Stimulated activated naive CD8-positive, alpha-beta T cell treated with anti-CD3 and anti-CD28 coated beads, Interleukin-15, amount 100 ng/mL, for 72 hours (primary cell): ENCODE measurements at regions not wholly inside any gene's neighbourhood (a gene's known extent, or its start where the extent isn't known, plus 50 kb on each side); places are given as distances from the start of the nearest gene placed in this dataset.
A peak's percentile ranks its signal among the peaks of the same experiment; 100 is the strongest.
"Not testable (repeated sequence)": the region's sequence is repeated elsewhere in the genome, so short reads cannot be mapped to it uniquely, and the experiment has no call there.

Source experiments
- ATAC-seq: fragments of 150-1000 bp; cut with Tn5 transposase; 2 replicates; pipeline ENCODE4 v1.10.0; 2021; ENCODE audit warnings: mild to moderate bottlenecking, moderate library complexity
- DNase-seq, 2 donors: peaks; one replicate each; pipeline ENCODE4 v3.0.0; 2021 to 2022
- H3K27ac Mint-ChIP-seq, 2 donors: one replicate each; pipeline ENCODE4 v1.8.0; 2022; ENCODE audit warnings: mild to moderate bottlenecking in 2 of 2, mixed read lengths in 2 of 2, moderate library complexity in 2 of 2
- H3K27me3 Mint-ChIP-seq: one replicate; pipeline ENCODE4 v1.8.0; 2022; ENCODE audit warnings: mixed read lengths
- H3K4me1 Mint-ChIP-seq: one replicate; pipeline ENCODE4 v1.8.0; 2022; ENCODE audit warnings: mild to moderate bottlenecking, mixed read lengths
- H3K4me3 Mint-ChIP-seq, 2 donors: one replicate each; pipeline ENCODE4 v1.8.0; 2022; ENCODE audit warnings: mild to moderate bottlenecking in 2 of 2, mixed read lengths in 2 of 2, moderate library complexity in 1 of 2
- H3K9me3 Mint-ChIP-seq, 2 donors: one replicate each; pipeline ENCODE4 v1.8.0; 2022; ENCODE audit warnings: mixed read lengths in 2 of 2

GRCh38 chr5:163890261-163890660 is 384.8 kb downstream of the MAT2B start:
- Mint-ChIP-seq H3K27ac (no peak overlapping the region), H3K9me3 (peaks cover 4 to 10% of the 10 kb centered on the region in 2 donors), H3K4me1 (no peaks in the 10 kb centered on the region)

GRCh38 chr5:163893281-163893680 is 387.9 kb downstream of the MAT2B start:
- ATAC-seq (no peak), DNase-seq (no peak)
- Mint-ChIP-seq H3K9me3 (peaks cover 6 to 7% of the 10 kb centered on the region in 2 donors), H3K27ac (no peak overlapping the region), H3K27me3 (no peaks in the 10 kb centered on the region), H3K4me1 (no peaks in the 10 kb centered on the region), H3K4me3 (no peak overlapping the region)

More at GRCh38 chr5:163890261-163890660, 384.8 kb downstream of the MAT2B start:
- no peak for DNase-seq
- no peaks in the 10 kb centered on the region for H3K27me3 Mint-ChIP-seq
- ATAC-seq, result no peak
- H3K4me3 Mint-ChIP-seq, result no peak overlapping the region

- H3K9me3 Mint-ChIP-seq, result peaks cover 5 to 6% of the 10 kb centered on the region in 2 donors
- H3K4me1 Mint-ChIP-seq, result no peaks in the 10 kb centered on the region
- H3K27me3 Mint-ChIP-seq, result no peaks in the 10 kb centered on the region
- no peak for DNase-seq
- no peak for ATAC-seq
- H3K4me3 Mint-ChIP-seq, result no peak overlapping the region
- no peak overlapping the region for H3K27ac Mint-ChIP-seq
Observed at GRCh38 chr5:163894645-163895044, 389.2 kb downstream of the MAT2B start.

GRCh38 chr5:163898873-163899272 is 393.5 kb downstream of the MAT2B start:
- H3K4me1 Mint-ChIP-seq, result no peaks in the 10 kb centered on the region
- DNase-seq (no peak), ATAC-seq (no peak)
- no peak overlapping the region for H3K4me3 Mint-ChIP-seq
- no peak overlapping the region for H3K27ac Mint-ChIP-seq
- no peaks in the 10 kb centered on the region for H3K27me3 Mint-ChIP-seq
- H3K9me3 Mint-ChIP-seq, result peaks cover 6 to 10% of the 10 kb centered on the region in 2 donors

- ATAC-seq, H3K27me3 Mint-ChIP-seq, DNase-seq, H3K9me3 Mint-ChIP-seq, H3K4me1 Mint-ChIP-seq, H3K27ac Mint-ChIP-seq, H3K4me3 Mint-ChIP-seq: not testable (repeated sequence)
Observed at GRCh38 chr5:163907783-163908182, 402.4 kb downstream of the MAT2B start.

- Mint-ChIP-seq H3K4me1 (no peaks in the 10 kb centered on the region), H3K27me3 (no peaks in the 10 kb centered on the region), H3K4me3 (no peak overlapping the region), H3K9me3 (peaks cover 9% of the 10 kb centered on the region in 2 donors), H3K27ac (no peak overlapping the region)
- ATAC-seq (no peak), DNase-seq (no peak)
Observed at GRCh38 chr5:163908253-163908652, 402.8 kb downstream of the MAT2B start.

GRCh38 chr5:163910226-163910625 is 404.8 kb downstream of the MAT2B start:
- DNase-seq, result no peak
- no peaks in the 10 kb centered on the region for H3K27me3 Mint-ChIP-seq
- no peak overlapping the region for H3K4me3 Mint-ChIP-seq
- H3K4me1 Mint-ChIP-seq, result no peaks in the 10 kb centered on the region
- ATAC-seq, result no peak
- H3K9me3 Mint-ChIP-seq, result peaks cover 4 to 9% of the 10 kb centered on the region in 2 donors
- no peak overlapping the region for H3K27ac Mint-ChIP-seq

- no peak overlapping the region for H3K4me3 Mint-ChIP-seq
- ATAC-seq (no peak), DNase-seq (no peak)
- no peaks in the 10 kb centered on the region for H3K9me3 Mint-ChIP-seq
- no peak overlapping the region for H3K27ac Mint-ChIP-seq
- no peaks in the 10 kb centered on the region for H3K27me3 Mint-ChIP-seq
- no peaks in the 10 kb centered on the region for H3K4me1 Mint-ChIP-seq
Observed at GRCh38 chr5:163912046-163912445, 406.6 kb downstream of the MAT2B start.

GRCh38 chr5:163913548-163913947 is 408.1 kb downstream of the MAT2B start:
- DNase-seq (no peak), ATAC-seq (no peak)
- Mint-ChIP-seq H3K27ac (no peak overlapping the region), H3K27me3 (no peaks in the 10 kb centered on the region), H3K4me1 (no peaks in the 10 kb centered on the region), H3K9me3 (peaks cover 0 to 5% of the 10 kb centered on the region in 2 donors), H3K4me3 (no peak overlapping the region)

GRCh38 chr5:163914910-163915309 is 409.5 kb downstream of the MAT2B start:
- ATAC-seq, result no peak
- Mint-ChIP-seq H3K27me3 (no peaks in the 10 kb centered on the region), H3K27ac (peak overlapping the region in 1 of 2 donors; percentile 5), H3K4me1 (no peaks in the 10 kb centered on the region), H3K9me3 (peaks cover 5 to 9% of the 10 kb centered on the region in 2 donors), H3K4me3 (no peak overlapping the region)
- no peak for DNase-seq

GRCh38 chr5:163915481-163915961 is 410.1 kb downstream of the MAT2B start:
- Mint-ChIP-seq H3K27ac (no peak overlapping the region), H3K4me3 (no peak overlapping the region), H3K9me3 (peaks cover 5 to 10% of the 10 kb centered on the region in 2 donors), H3K4me1 (no peaks in the 10 kb centered on the region), H3K27me3 (no peaks in the 10 kb centered on the region)
- DNase-seq (no peak), ATAC-seq (no peak)

- H3K4me1 Mint-ChIP-seq, result no peaks in the 10 kb centered on the region
- H3K27me3 Mint-ChIP-seq, result no peaks in the 10 kb centered on the region
- DNase-seq (no peak), ATAC-seq (no peak)
- no peak overlapping the region for H3K27ac Mint-ChIP-seq
- no peak overlapping the region for H3K4me3 Mint-ChIP-seq
- H3K9me3 Mint-ChIP-seq, result peaks cover 5 to 19% of the 10 kb centered on the region in 2 donors
Observed at GRCh38 chr5:163916376-163916775, 411.0 kb downstream of the MAT2B start.

- H3K4me1 Mint-ChIP-seq, result no peaks in the 10 kb centered on the region
- no peak overlapping the region for H3K4me3 Mint-ChIP-seq
- DNase-seq (no peak), ATAC-seq (no peak)
- H3K27me3 Mint-ChIP-seq, result no peaks in the 10 kb centered on the region
- no peak overlapping the region for H3K27ac Mint-ChIP-seq
- H3K9me3 Mint-ChIP-seq, result peaks cover 5 to 20% of the 10 kb centered on the region in 2 donors
Observed at GRCh38 chr5:163916861-163917260, 411.4 kb downstream of the MAT2B start.

- no peak overlapping the region for H3K27ac Mint-ChIP-seq
Observed at GRCh38 chr5:163917747-163918146, 412.3 kb downstream of the MAT2B start.

GRCh38 chr5:163934990-163935389 is 429.6 kb downstream of the MAT2B start:
- not testable (repeated sequence) for H3K27me3 Mint-ChIP-seq, DNase-seq, H3K9me3 Mint-ChIP-seq, H3K27ac Mint-ChIP-seq, H3K4me3 Mint-ChIP-seq, H3K4me1 Mint-ChIP-seq, ATAC-seq

More at GRCh38 chr5:163917747-163918146, 412.3 kb downstream of the MAT2B start:
- no peak for ATAC-seq
- Mint-ChIP-seq H3K9me3 (peaks cover 5 to 20% of the 10 kb centered on the region in 2 donors), H3K27me3 (no peaks in the 10 kb centered on the region), H3K4me1 (no peaks in the 10 kb centered on the region), H3K4me3 (no peak overlapping the region)
- no peak for DNase-seq

- DNase-seq, result no peak
- H3K9me3 Mint-ChIP-seq, result peaks cover 0 to 5% of the 10 kb centered on the region in 2 donors
- H3K27me3 Mint-ChIP-seq, result no peaks in the 10 kb centered on the region
- no peak for ATAC-seq
- no peak overlapping the region for H3K27ac Mint-ChIP-seq
- no peaks in the 10 kb centered on the region for H3K4me1 Mint-ChIP-seq
- H3K4me3 Mint-ChIP-seq, result no peak overlapping the region
Observed at GRCh38 chr5:163938595-163938994, 433.2 kb downstream of the MAT2B start.

- no peak for DNase-seq
- Mint-ChIP-seq H3K4me3 (no peak overlapping the region), H3K27me3 (no peaks in the 10 kb centered on the region), H3K4me1 (no peaks in the 10 kb centered on the region), H3K27ac (no peak overlapping the region), H3K9me3 (no peaks in the 10 kb centered on the region)
- no peak for ATAC-seq
Observed at GRCh38 chr5:163941079-163941478, 435.7 kb downstream of the MAT2B start.
